ENCODE measurements at regions not wholly inside any gene's neighbourhood (a gene's known extent, or its start where the extent isn't known, plus 50 kb on each side); places are given as distances from the start of the nearest gene placed in this dataset.

GRCh38 chr4:81740487-81740886 is 268.8 kb upstream of the RASGEF1B start:
- DNase-seq (ENCODE audit: low read depth, low spot score), result no peak
- CTCF ChIA-PET, result no interaction called here
- POLR2A ChIA-PET, result no interaction called here

GRCh38 chr4:81738891-81739290 is 267.2 kb upstream of the RASGEF1B start:
- CTCF ChIA-PET, result no interaction called here
- Histone ChIP-seq H3K27me3 (ENCODE audit: control insufficient read depth, insufficient read depth, low read length) (no peaks in the 10 kb centered on the region), H3K27ac (ENCODE audit: low read depth, low read length) (no peak overlapping the region), H3K9me3 (ENCODE audit: control insufficient read depth, insufficient read depth, low read length) (no peaks in the 10 kb centered on the region), H3K4me3 (ENCODE audit: low read depth, low read length) (no peak overlapping the region)
- TF ChIP-seq, protein P1, sequence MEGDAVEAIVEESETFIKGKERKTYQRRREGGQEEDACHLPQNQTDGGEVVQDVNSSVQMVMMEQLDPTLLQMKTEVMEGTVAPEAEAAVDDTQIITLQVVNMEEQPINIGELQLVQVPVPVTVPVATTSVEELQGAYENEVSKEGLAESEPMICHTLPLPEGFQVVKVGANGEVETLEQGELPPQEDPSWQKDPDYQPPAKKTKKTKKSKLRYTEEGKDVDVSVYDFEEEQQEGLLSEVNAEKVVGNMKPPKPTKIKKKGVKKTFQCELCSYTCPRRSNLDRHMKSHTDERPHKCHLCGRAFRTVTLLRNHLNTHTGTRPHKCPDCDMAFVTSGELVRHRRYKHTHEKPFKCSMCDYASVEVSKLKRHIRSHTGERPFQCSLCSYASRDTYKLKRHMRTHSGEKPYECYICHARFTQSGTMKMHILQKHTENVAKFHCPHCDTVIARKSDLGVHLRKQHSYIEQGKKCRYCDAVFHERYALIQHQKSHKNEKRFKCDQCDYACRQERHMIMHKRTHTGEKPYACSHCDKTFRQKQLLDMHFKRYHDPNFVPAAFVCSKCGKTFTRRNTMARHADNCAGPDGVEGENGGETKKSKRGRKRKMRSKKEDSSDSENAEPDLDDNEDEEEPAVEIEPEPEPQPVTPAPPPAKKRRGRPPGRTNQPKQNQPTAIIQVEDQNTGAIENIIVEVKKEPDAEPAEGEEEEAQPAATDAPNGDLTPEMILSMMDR (IDR thresholded peaks at IDR 0.05; ENCODE audit: low read depth, low read length), result no peak
- POLR2A ChIA-PET, result no interaction called here
- DNase-seq (ENCODE audit: low read depth, low spot score), result no peak

More at GRCh38 chr4:81740487-81740886, 268.8 kb upstream of the RASGEF1B start:
- no peaks in the 10 kb centered on the region for H3K9me3 ChIP-seq (ENCODE audit: control insufficient read depth, insufficient read depth, low read length)
- H3K27ac ChIP-seq (ENCODE audit: low read depth, low read length), result no peak overlapping the region
- H3K4me3 ChIP-seq (ENCODE audit: low read depth, low read length), result no peak overlapping the region
- no peaks in the 10 kb centered on the region for H3K27me3 ChIP-seq (ENCODE audit: control insufficient read depth, insufficient read depth, low read length)
- TF ChIP-seq, protein P1 (IDR thresholded peaks at IDR 0.05; ENCODE audit: low read depth, low read length), result no peak

- TF ChIP-seq, protein P1 (IDR thresholded peaks at IDR 0.05; ENCODE audit: low read depth, low read length), result no peak
- CTCF ChIA-PET, result no interaction called here
- Histone ChIP-seq H3K9me3 (ENCODE audit: control insufficient read depth, insufficient read depth, low read length) (no peaks in the 10 kb centered on the region), H3K27ac (ENCODE audit: low read depth, low read length) (no peak overlapping the region), H3K27me3 (ENCODE audit: control insufficient read depth, insufficient read depth, low read length) (no peaks in the 10 kb centered on the region), H3K4me3 (ENCODE audit: low read depth, low read length) (no peak overlapping the region)
- POLR2A ChIA-PET, result no interaction called here
- no peak for DNase-seq (ENCODE audit: low read depth, low spot score)
These were observed 266.3 kb upstream of the RASGEF1B start for GRCh38 chr4:81737865-81738559.

GRCh38 chr4:81736324-81736723 is 264.6 kb upstream of the RASGEF1B start:
- no peaks in the 10 kb centered on the region for H3K9me3 ChIP-seq (ENCODE audit: control insufficient read depth, insufficient read depth, low read length)
- TF ChIP-seq, protein P1 (IDR thresholded peaks at IDR 0.05; ENCODE audit: low read depth, low read length), result no peak
- CTCF ChIA-PET, result no interaction called here
- H3K27me3 ChIP-seq (ENCODE audit: control insufficient read depth, insufficient read depth, low read length), result no peaks in the 10 kb centered on the region
- no peak overlapping the region for H3K4me3 ChIP-seq (ENCODE audit: low read depth, low read length)
- POLR2A ChIA-PET, result no interaction called here
- H3K27ac ChIP-seq (ENCODE audit: low read depth, low read length), result no peak overlapping the region
- no peak for DNase-seq (ENCODE audit: low read depth, low spot score)

DNA sequence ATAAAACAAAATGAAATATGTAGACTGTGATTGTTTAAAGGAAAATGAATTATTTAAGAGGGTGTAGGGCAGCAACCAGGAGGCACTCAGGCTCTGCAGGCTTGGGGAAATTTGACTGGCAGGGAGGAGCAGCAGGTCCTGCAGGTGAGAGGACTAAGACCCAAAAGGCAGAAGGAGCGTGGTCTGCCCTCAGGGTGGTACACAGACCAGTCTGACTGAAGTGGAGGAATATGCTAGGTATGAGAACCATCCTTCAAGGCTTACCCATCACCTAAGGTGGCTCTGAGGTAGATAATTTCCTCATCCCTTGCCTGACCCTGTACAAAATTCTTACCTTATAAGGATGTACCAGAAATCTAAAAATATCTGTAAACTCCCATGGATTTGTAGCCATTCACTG is 261.3 kb upstream of the RASGEF1B start:
- Histone ChIP-seq H3K27me3 (ENCODE audit: control insufficient read depth, insufficient read depth, low read length) (no peaks in the 10 kb centered on the region), H3K9me3 (ENCODE audit: control insufficient read depth, insufficient read depth, low read length) (no peaks in the 10 kb centered on the region), H3K27ac (ENCODE audit: low read depth, low read length) (no peak overlapping the region), H3K4me3 (ENCODE audit: low read depth, low read length) (no peak overlapping the region)
- TF ChIP-seq, protein P1 (IDR thresholded peaks at IDR 0.05; ENCODE audit: low read depth, low read length), result no peak
- CTCF ChIA-PET, result no interaction called here
- DNase-seq (ENCODE audit: low read depth, low spot score), result no peak
- POLR2A ChIA-PET, result no interaction called here
